H9 (cell line): ENCODE measurements at regions not wholly inside any gene's neighbourhood (a gene's known extent, or its start where the extent isn't known, plus 50 kb on each side); places are given as distances from the start of the nearest gene placed in this dataset.

Source experiments
- DNase-seq: peaks from one replicate; pipeline ENCODE4 v3.0.0-alpha.2; 2017
- H2AFZ ChIP-seq: one replicate; pipeline ENCODE4 v1.6.1; 2013; ENCODE audit warnings: mild to moderate bottlenecking, low read length, control low read depth, moderate library complexity
- H2AK5ac ChIP-seq: 2 replicates; pipeline ENCODE4 v1.6.1; 2013; ENCODE audit warnings: low read length, control low read depth, mixed read lengths; ENCODE audit not compliant: insufficient read length
- H2BK120ac ChIP-seq: one replicate; pipeline ENCODE4 v1.6.1; 2013; ENCODE audit warnings: low read depth, mild to moderate bottlenecking, low read length, control low read depth, inconsistent platforms; ENCODE audit not compliant: poor library complexity, severe bottlenecking
- H2BK12ac ChIP-seq: 2 replicates; pipeline ENCODE4 v1.6.1; 2013; ENCODE audit warnings: low read length, control low read depth, mixed read lengths, low read depth; ENCODE audit not compliant: insufficient read length
- H2BK15ac ChIP-seq: 2 replicates; pipeline ENCODE4 v1.6.1; 2013; ENCODE audit warnings: low read depth, low read length, control low read depth
- H2BK20ac ChIP-seq: one replicate; pipeline ENCODE4 v1.6.1; 2013; ENCODE audit warnings: low read depth, mild to moderate bottlenecking, low read length, control low read depth, inconsistent platforms; ENCODE audit not compliant: poor library complexity, severe bottlenecking
- H2BK5ac ChIP-seq: 2 replicates; pipeline ENCODE4 v1.6.1; 2013; ENCODE audit warnings: low read length, control low read depth, mixed read lengths; ENCODE audit not compliant: insufficient read length
- H3K14ac ChIP-seq: 2 replicates; pipeline ENCODE4 v1.6.1; 2013; ENCODE audit warnings: low read length, control low read depth; ENCODE audit not compliant: insufficient read depth
- H3K18ac ChIP-seq: 2 replicates; pipeline ENCODE4 v1.6.1; 2013; ENCODE audit warnings: low read depth, mild to moderate bottlenecking, mixed read lengths, low read length, control low read depth; ENCODE audit not compliant: insufficient read length
- H3K23ac ChIP-seq: 2 replicates; pipeline ENCODE4 v1.6.1; 2013; ENCODE audit warnings: low read length, control low read depth, mixed read lengths, low read depth; ENCODE audit not compliant: insufficient read length
- H3K23me2 ChIP-seq: 2 replicates; pipeline ENCODE4 v1.6.1; 2013; ENCODE audit warnings: low read depth, mild to moderate bottlenecking, mixed read lengths, low read length, control low read depth; ENCODE audit not compliant: insufficient read length, poor library complexity, severe bottlenecking
- H3K27ac ChIP-seq: 2 replicates; pipeline ENCODE4 v1.5.1; 2013; ENCODE audit warnings: low read length, control low read depth, mixed read lengths, low read depth; ENCODE audit not compliant: insufficient read length
- H3K27me3 ChIP-seq: 2 replicates; pipeline ENCODE4 v1.6.1; 2013; ENCODE audit warnings: low read length, control low read depth, inconsistent platforms; ENCODE audit not compliant: insufficient read depth
- H3K4ac ChIP-seq: 2 replicates; pipeline ENCODE4 v1.6.1; 2013; ENCODE audit warnings: low read depth, mild to moderate bottlenecking, control low read depth, inconsistent platforms, low read length, moderate library complexity
- H3K4me1 ChIP-seq: 2 replicates; pipeline ENCODE4 v1.6.1; 2013; ENCODE audit warnings: low read length, control low read depth, inconsistent platforms; ENCODE audit not compliant: insufficient read depth
- H3K4me2 ChIP-seq: 2 replicates; pipeline ENCODE4 v1.6.1; 2013; ENCODE audit warnings: low read length, control low read depth, mixed read lengths; ENCODE audit not compliant: insufficient read length, insufficient read depth
- H3K56ac ChIP-seq: 2 replicates; pipeline ENCODE4 v1.6.1; 2013; ENCODE audit warnings: low read depth, mild to moderate bottlenecking, mixed read lengths, low read length, control low read depth; ENCODE audit not compliant: insufficient read length
- H3K79me1 ChIP-seq: 2 replicates; pipeline ENCODE4 v1.6.1; 2013; ENCODE audit warnings: low read depth, mild to moderate bottlenecking, moderate library complexity, low read length, control low read depth, inconsistent platforms; ENCODE audit not compliant: insufficient read depth, poor library complexity, severe bottlenecking
- H3K79me2 ChIP-seq: 2 replicates; pipeline ENCODE4 v1.6.1; 2013; ENCODE audit warnings: low read length, control low read depth, inconsistent platforms; ENCODE audit not compliant: insufficient read depth
- H3K9ac ChIP-seq: 2 replicates; pipeline ENCODE4 v1.6.1; 2013; ENCODE audit warnings: low read length, control low read depth, mixed read lengths; ENCODE audit not compliant: insufficient read length; ENCODE audit errors: extremely low read depth
- H3K9me3 ChIP-seq: one replicate; pipeline ENCODE4 v1.6.1; 2013; ENCODE audit warnings: low read depth, low read length, inconsistent platforms; ENCODE audit not compliant: control insufficient read depth
- H3T11ph ChIP-seq: one replicate; pipeline ENCODE4 v1.6.1; 2013; ENCODE audit warnings: mild to moderate bottlenecking, low read length, control low read depth, inconsistent platforms
- H4K20me1 ChIP-seq: one replicate; pipeline ENCODE4 v1.6.1; 2013; ENCODE audit not compliant: control insufficient read depth, insufficient read length, insufficient read depth
- H4K5ac ChIP-seq: 2 replicates; pipeline ENCODE4 v1.6.1; 2013; ENCODE audit warnings: low read depth, mild to moderate bottlenecking, mixed read lengths, low read length, control low read depth; ENCODE audit not compliant: insufficient read length
- H4K8ac ChIP-seq: replicated peaks from 2 replicates; pipeline ENCODE4 v1.6.1; 2013; ENCODE audit warnings: low read length, control low read depth, mixed read lengths, low read depth; ENCODE audit not compliant: insufficient read length
- H4K91ac ChIP-seq: 2 replicates; pipeline ENCODE4 v1.6.1; 2013; ENCODE audit warnings: low read depth, mild to moderate bottlenecking, moderate library complexity, mixed read lengths, low read length, control low read depth; ENCODE audit not compliant: insufficient read length
- H3K27ac Mint-ChIP-seq, 3 experiments: 2 replicates in 2 of 3; 3 replicates in 1 of 3; pipeline ENCODE4 v1.8.0; 2020 to 2021; ENCODE audit warnings: mixed read lengths in 3 of 3, mild to moderate bottlenecking in 1 of 3, moderate library complexity in 1 of 3
- H3K27me3 Mint-ChIP-seq: 2 replicates; pipeline ENCODE4 v1.8.0; 2021; ENCODE audit warnings: low read depth, mild to moderate bottlenecking, moderate library complexity, mixed read lengths
- H3K36me3 Mint-ChIP-seq, 3 experiments: 2 replicates in 2 of 3; 3 replicates in 1 of 3; pipeline ENCODE4 v1.8.0; 2020 to 2021; ENCODE audit warnings: low read depth in 3 of 3, mixed read lengths in 3 of 3; ENCODE audit not compliant: insufficient read depth in 1 of 3
- H3K4me1 Mint-ChIP-seq, 2 experiments: 2 replicates each; pipeline ENCODE4 v1.8.0; 2020; ENCODE audit warnings: mixed read lengths in 2 of 2
- H3K4me3 Mint-ChIP-seq, 2 experiments: 2 replicates in 1 of 2; 3 replicates in 1 of 2; pipeline ENCODE4 v1.8.0; 2020 to 2021; ENCODE audit warnings: mild to moderate bottlenecking in 2 of 2, mixed read lengths in 2 of 2, moderate library complexity in 1 of 2
- H3K9me3 Mint-ChIP-seq, 2 experiments: 2 replicates in 1 of 2; 3 replicates in 1 of 2; pipeline ENCODE4 v1.8.0; 2020; ENCODE audit warnings: mild to moderate bottlenecking in 2 of 2, mixed read lengths in 2 of 2, moderate library complexity in 1 of 2
- CTCF ChIP-seq: fragments of 200-600 bp; sonication (generic); conservative IDR thresholded peaks from 3 replicates; pipeline ENCODE4 v1.8.0; 2021; ENCODE audit warnings: antibody characterized with exemption, mild to moderate bottlenecking
- WGBS: extraction: QIAGEN DNeasy Blood & Tissue Kit; methylation state at CpG from one replicate; pipeline ENCODE4 v1.1.7; 2013; ENCODE audit warnings: missing lambda C conversion rate, low lambda C conversion rate, mixed read lengths; ENCODE audit not compliant: insufficient read length; ENCODE audit errors: extremely low coverage; 5-methylcytosine and 5-hydroxymethylcytosine counted together

GRCh38 chr5:54793468-54794134, 191.8 kb downstream of the ESM1 start:
- Histone ChIP-seq H3K4ac (no peak overlapping the region), H3K4me1 (no peaks in the 10 kb centered on the region), H2BK5ac (no peak overlapping the region), H3K9me3 (no peaks in the 10 kb centered on the region), H3T11ph (no peak overlapping the region), H4K8ac (no peak overlapping the region), H3K14ac (no peak overlapping the region), H4K20me1 (no peaks in the 10 kb centered on the region), H3K79me2 (no peaks in the 10 kb centered on the region), H2AFZ (no peak overlapping the region), H4K5ac (no peak overlapping the region), H3K9ac (no peak overlapping the region), H2BK120ac (no peak overlapping the region), H3K23me2 (no peaks in the 10 kb centered on the region), H2AK5ac (no peak overlapping the region), H2BK15ac (no peak overlapping the region), H3K56ac (no peak overlapping the region), H3K23ac (no peak overlapping the region), H4K91ac (no peak overlapping the region), H3K27ac (no peak overlapping the region), H3K27me3 (no peaks in the 10 kb centered on the region), H2BK20ac (no peak overlapping the region), H3K18ac (no peak overlapping the region), H3K79me1 (no peaks in the 10 kb centered on the region), H2BK12ac (no peak overlapping the region), H3K4me2 (no peak overlapping the region)
- peaks cover 2% of the 10 kb centered on the region for H3K27me3 Mint-ChIP-seq
- no peak for TF ChIP-seq CTCF
- 0 out of 5 replicates have a peak, but pooled peaks cover 0 to 2% of the 10 kb centered on the region in 2 experiments for H3K9me3 Mint-ChIP-seq
- no peak overlapping the region for H3K27ac Mint-ChIP-seq
- H3K36me3 Mint-ChIP-seq, result no peaks in the 10 kb centered on the region
- DNase-seq, result no peak
- WGBS, result no CpG with 5 or more reads among the region's 4 CpGs
- H3K4me1 Mint-ChIP-seq, result no peaks in the 10 kb centered on the region
- no peak overlapping the region for H3K4me3 Mint-ChIP-seq
